ENCODE measurements at regions not wholly inside any gene's neighbourhood (a gene's known extent, or its start where the extent isn't known, plus 50 kb on each side); places are given as distances from the start of the nearest gene placed in this dataset.

DNA sequence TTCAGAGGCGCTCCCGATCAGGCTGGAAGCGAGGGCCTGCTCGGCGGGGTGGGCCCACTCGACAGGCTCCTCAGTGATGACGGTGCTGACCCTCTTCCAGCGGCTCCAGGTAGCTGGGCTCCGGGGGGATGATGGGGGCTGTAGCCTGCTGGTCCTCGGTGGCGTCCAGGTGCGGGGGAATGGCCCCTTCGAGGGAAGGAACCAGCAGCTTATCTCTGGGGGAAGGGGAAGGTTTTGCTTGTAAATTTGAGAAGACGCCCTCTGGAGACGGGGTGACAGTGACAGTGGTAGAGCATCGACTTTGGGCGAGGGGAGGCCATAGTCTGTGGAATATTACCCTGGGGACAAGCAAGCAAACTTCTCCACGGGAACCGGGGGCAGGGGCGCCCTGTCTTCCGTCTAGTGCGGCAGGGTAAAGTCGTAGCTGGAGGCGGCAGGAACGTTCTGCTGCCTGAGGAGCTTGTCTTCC is 891.9 kb upstream of the LRRTM1 start:
- TF ChIP-seq, protein P1, sequence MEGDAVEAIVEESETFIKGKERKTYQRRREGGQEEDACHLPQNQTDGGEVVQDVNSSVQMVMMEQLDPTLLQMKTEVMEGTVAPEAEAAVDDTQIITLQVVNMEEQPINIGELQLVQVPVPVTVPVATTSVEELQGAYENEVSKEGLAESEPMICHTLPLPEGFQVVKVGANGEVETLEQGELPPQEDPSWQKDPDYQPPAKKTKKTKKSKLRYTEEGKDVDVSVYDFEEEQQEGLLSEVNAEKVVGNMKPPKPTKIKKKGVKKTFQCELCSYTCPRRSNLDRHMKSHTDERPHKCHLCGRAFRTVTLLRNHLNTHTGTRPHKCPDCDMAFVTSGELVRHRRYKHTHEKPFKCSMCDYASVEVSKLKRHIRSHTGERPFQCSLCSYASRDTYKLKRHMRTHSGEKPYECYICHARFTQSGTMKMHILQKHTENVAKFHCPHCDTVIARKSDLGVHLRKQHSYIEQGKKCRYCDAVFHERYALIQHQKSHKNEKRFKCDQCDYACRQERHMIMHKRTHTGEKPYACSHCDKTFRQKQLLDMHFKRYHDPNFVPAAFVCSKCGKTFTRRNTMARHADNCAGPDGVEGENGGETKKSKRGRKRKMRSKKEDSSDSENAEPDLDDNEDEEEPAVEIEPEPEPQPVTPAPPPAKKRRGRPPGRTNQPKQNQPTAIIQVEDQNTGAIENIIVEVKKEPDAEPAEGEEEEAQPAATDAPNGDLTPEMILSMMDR (IDR thresholded peaks at IDR 0.05; ENCODE audit: low read depth, low read length, missing control alignments), result no peak
- H3K4me3 ChIP-seq (ENCODE audit: low read depth, low read length), result no peak overlapping the region
- no peak for DNase-seq (ENCODE audit: low read depth)

DNA sequence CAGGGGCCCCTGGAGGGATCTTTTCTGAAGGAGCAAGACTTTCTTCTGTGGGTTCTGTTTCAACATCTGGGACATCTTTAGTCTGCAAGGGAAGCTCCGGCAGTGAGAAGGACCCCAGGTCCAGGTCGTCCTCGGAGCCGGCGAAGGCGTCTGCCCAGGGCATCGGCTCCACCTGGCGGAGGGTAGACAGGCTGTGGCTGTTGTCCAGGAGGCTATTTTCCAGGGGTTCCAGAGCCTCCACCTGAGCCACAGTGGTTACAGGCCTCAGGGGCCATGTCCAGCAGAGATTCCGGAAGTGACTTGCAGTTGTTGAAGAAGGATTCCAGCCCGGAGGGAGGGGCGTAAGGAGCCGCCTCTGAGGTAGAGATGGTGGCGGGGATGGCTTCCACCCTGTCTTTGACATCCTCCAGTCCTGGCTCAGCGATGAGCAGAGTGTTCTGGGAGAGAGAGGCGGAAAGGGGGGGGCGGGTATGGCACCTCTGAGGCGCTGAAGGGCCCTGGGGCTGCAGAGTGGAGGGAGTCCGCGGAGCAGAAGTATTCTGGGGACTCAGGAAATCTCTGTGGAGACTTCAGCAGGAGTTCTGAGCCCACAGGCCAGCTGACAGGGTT is 891.3 kb upstream of the LRRTM1 start:
- no peak overlapping the region for H3K4me3 ChIP-seq (ENCODE audit: low read depth, low read length)
- TF ChIP-seq, protein P1 (IDR thresholded peaks at IDR 0.05; ENCODE audit: low read depth, low read length, missing control alignments), result no peak
- DNase-seq (ENCODE audit: low read depth), result no peak

DNA sequence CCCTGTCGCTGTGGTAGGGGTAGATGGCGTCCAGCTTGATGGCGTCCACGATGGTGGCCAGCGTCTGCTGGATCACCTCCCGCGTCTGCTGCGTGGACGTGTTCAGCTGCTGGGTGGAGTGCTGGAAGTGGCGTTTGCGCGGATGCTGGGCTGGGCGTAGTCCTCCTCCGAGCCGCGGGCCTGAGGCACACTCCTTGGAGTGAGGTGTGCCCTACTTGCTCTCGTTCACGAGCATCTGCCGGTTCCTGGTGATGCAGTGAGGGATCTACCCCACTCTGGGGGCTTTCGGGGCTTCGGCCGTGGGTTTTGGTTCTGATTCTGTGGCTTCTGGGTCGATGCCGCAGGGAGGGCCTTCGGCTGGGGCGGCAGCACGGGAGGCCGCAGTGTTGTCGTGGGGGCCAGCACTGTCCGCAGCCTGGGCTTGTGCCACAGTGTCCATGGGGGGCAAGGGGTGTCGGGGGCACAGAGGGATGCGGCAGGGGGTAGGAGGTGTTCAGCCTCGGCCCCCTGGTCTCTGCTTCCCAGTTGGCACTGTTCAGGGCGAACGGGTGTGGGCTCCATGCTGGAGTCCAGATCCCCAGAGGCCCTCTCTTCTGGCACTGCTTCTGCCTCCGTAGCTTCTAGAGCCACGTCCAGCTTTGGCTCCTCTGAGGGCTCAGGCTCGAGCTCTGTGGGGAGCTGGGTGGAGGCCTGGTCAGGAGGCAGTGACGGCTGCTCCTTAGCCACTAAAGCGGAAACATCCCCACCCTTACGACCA is 890.6 kb upstream of the LRRTM1 start:
- H3K4me3 ChIP-seq (ENCODE audit: low read depth, low read length), result no peak overlapping the region
- DNase-seq (ENCODE audit: low read depth), result no peak
- TF ChIP-seq, protein P1 (IDR thresholded peaks at IDR 0.05; ENCODE audit: low read depth, low read length, missing control alignments), result no peak

DNA sequence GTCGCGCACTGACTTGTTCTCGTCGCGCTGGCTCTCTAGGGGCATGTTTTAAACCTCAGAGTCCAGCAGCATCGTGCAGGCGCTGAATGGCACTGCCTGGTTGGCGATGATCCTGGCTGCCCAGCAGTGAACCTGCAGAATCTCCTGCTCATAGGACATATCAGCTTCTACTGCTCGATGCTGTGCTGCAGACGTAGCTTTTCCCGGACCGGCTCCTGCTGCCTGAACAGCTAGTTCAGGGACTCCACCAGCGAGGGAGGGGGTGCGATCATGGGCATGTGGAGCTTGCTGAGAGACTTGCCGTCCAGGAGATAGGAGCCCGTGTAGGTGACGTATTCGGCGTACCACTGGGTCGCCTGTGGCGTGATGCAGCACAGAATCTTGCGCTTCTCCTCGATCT is 890.0 kb upstream of the LRRTM1 start:
- no peak overlapping the region for H3K4me3 ChIP-seq (ENCODE audit: low read depth, low read length)
- TF ChIP-seq, protein P1 (IDR thresholded peaks at IDR 0.05; ENCODE audit: low read depth, low read length, missing control alignments), result no peak
- no peak for DNase-seq (ENCODE audit: low read depth)

DNA sequence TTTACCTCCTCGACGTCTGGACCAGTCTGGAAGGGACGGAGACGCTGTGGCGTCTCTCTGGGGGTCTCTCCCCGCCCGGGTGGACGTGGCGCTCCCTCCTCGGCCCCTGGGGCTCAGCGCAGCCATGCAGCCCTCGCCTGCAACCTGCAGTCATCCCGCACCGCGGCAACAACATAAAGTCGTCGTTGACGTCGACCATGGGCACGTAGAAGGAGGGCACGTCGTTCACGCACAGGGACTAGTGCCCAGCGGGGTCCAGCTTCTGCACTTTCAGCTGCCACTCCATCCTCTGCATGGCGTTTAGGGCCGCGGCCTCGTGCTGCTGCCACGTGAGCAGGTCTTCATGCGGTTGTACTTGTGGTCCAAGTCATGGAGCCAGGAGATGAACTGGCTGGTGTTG is 889.6 kb upstream of the LRRTM1 start:
- H3K4me3 ChIP-seq (ENCODE audit: low read depth, low read length), result no peak overlapping the region
- TF ChIP-seq, protein P1 (IDR thresholded peaks at IDR 0.05; ENCODE audit: low read depth, low read length, missing control alignments), result no peak
- no peak for DNase-seq (ENCODE audit: low read depth)

DNA sequence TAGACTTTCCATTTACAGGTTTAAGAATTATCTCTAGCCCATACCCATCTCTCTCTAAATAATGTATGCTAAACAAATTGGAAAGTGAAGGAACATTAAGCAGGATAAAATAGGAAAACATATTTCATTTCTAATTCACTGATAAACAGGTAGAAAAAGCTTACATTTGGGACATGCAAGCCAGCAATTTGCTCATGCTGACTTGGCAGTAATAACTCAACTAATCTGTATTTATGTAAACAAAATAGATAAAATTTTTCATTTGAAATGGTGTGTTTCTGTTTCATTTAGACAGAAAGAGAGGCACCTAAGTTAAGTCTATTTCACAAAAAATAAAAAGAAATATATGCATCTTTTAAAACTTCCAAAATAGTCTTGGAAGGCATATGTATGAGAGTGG is 877.3 kb upstream of the LRRTM1 start:
- no peak overlapping the region for H3K4me3 ChIP-seq (ENCODE audit: low read depth, low read length)
- TF ChIP-seq, protein P1 (IDR thresholded peaks at IDR 0.05; ENCODE audit: low read depth, low read length, missing control alignments), result no peak
- no peak for DNase-seq (ENCODE audit: low read depth)
